IMR-90 (cell line): ENCODE measurements at regions not wholly inside any gene's neighbourhood (a gene's known extent, or its start where the extent isn't known, plus 50 kb on each side); places are given as distances from the start of the nearest gene placed in this dataset.

Experiments used
- ATAC-seq: fragments of 200-7000 bp; cut with Tn5 transposase; 2 replicates; pipeline ENCODE4 v1.9.1; 2020; ENCODE audit warnings: low read depth, mild to moderate bottlenecking, moderate library complexity
- BruUV-seq: library from RNA; stranded (reverse); fragments of 400-500 nt; replicated peaks from 2 replicates; lab custom pipeline; 2021; lab: Mats Ljungman, UMichigan
- CTCF ChIA-PET: fragments of 300-600 bp; formaldehyde crosslinking; extraction: SDS; loops from one replicate; lab custom pipeline; 2021; ENCODE audit warnings: antibody characterized with exemption; lab: Yijun Ruan, JAX
- POLR2A ChIA-PET: fragments of 300-600 bp; sonication (Branson Sonifier 250); formaldehyde crosslinking; loops from one replicate; lab custom pipeline; 2022; ENCODE audit warnings: antibody characterized with exemption; ENCODE audit not compliant: unreplicated experiment; lab: Charles Lee
- DNase-seq: peaks from one replicate; pipeline ENCODE4 v3.0.0; 2013
- H2AFZ ChIP-seq: replicated peaks from 2 replicates; pipeline ENCODE3; 2013; ENCODE audit warnings: low read length, mild to moderate bottlenecking; ENCODE audit not compliant: poor library complexity
- H2AK5ac ChIP-seq: 2 replicates; pipeline ENCODE4 v1.6.1; 2013; ENCODE audit warnings: low read depth, low read length, inconsistent platforms
- H2AK9ac ChIP-seq: replicated peaks from 2 replicates; pipeline ENCODE3; 2013; ENCODE audit warnings: mild to moderate bottlenecking, low read depth, low read length, moderate library complexity; ENCODE audit not compliant: poor library complexity
- H2BK120ac ChIP-seq: 2 replicates; pipeline ENCODE4 v1.6.1; 2013; ENCODE audit warnings: low read depth, low read length, inconsistent platforms
- H2BK15ac ChIP-seq: 3 replicates; pipeline ENCODE4 v1.6.1; 2013; ENCODE audit warnings: low read depth, low read length, inconsistent platforms
- H2BK20ac ChIP-seq: 2 replicates; pipeline ENCODE4 v1.6.1; 2013; ENCODE audit warnings: low read depth, mild to moderate bottlenecking, inconsistent platforms, low read length, moderate library complexity
- H2BK5ac ChIP-seq: 2 replicates; pipeline ENCODE4 v1.6.1; 2013; ENCODE audit warnings: mild to moderate bottlenecking, low read depth, low read length, inconsistent platforms; ENCODE audit not compliant: poor library complexity, severe bottlenecking
- H3K14ac ChIP-seq: replicated peaks from 2 replicates; pipeline ENCODE4 v1.6.1; 2013; ENCODE audit warnings: low read depth, low read length, inconsistent platforms
- H3K18ac ChIP-seq: 2 replicates; pipeline ENCODE4 v1.6.1; 2013; ENCODE audit warnings: low read depth, low read length, control low read depth
- H3K23ac ChIP-seq: 2 replicates; pipeline ENCODE4 v1.6.1; 2013; ENCODE audit warnings: low read depth, low read length, inconsistent platforms
- H3K27ac ChIP-seq: 2 replicates; pipeline ENCODE4 v1.5.1; 2013; ENCODE audit warnings: mild to moderate bottlenecking, control low read depth, low read length; ENCODE audit not compliant: insufficient read depth
- H3K27me3 ChIP-seq: 2 replicates; pipeline ENCODE4 v1.6.1; 2013; ENCODE audit warnings: low read length; ENCODE audit not compliant: control insufficient read depth, insufficient read depth
- H3K36me3 ChIP-seq: 2 replicates; pipeline ENCODE4 v1.6.1; 2013; ENCODE audit warnings: low read length, mixed read lengths; ENCODE audit not compliant: control insufficient read depth, insufficient read depth
- H3K4ac ChIP-seq: 2 replicates; pipeline ENCODE4 v1.6.1; 2013; ENCODE audit warnings: low read depth, low read length, inconsistent platforms
- H3K4me1 ChIP-seq: 2 replicates; pipeline ENCODE4 v1.6.1; 2013; ENCODE audit warnings: low read length, mixed read lengths; ENCODE audit not compliant: control insufficient read depth, insufficient read depth
- H3K4me2 ChIP-seq: 2 replicates; pipeline ENCODE4 v1.6.1; 2013; ENCODE audit warnings: low read depth, mild to moderate bottlenecking, control low read depth, low read length, moderate library complexity
- H3K4me3 ChIP-seq: 2 replicates; pipeline ENCODE4 v1.5.1; 2013; ENCODE audit warnings: low read depth, mild to moderate bottlenecking, control low read depth, low read length, moderate library complexity; ENCODE audit not compliant: insufficient read depth
- H3K56ac ChIP-seq: 2 replicates; pipeline ENCODE4 v1.6.1; 2013; ENCODE audit warnings: low read length, inconsistent platforms; ENCODE audit not compliant: insufficient read depth; ENCODE audit errors: extremely low read depth
- H3K79me1 ChIP-seq, 2 experiments: 2 replicates each; pipeline ENCODE4 v1.6.1; 2013; ENCODE audit warnings: low read length in 2 of 2, inconsistent platforms in 1 of 2, low read depth in 1 of 2
- H3K9ac ChIP-seq: 2 replicates; pipeline ENCODE4 v1.6.1; 2013; ENCODE audit warnings: low read depth, low read length, control low read depth
- H3K9me1 ChIP-seq: 2 replicates; pipeline ENCODE4 v1.6.1; 2013; ENCODE audit warnings: low read length, inconsistent platforms; ENCODE audit not compliant: insufficient read depth
- H3K9me3 ChIP-seq: 2 replicates; pipeline ENCODE4 v1.6.1; 2013; ENCODE audit warnings: low read length; ENCODE audit not compliant: control insufficient read depth, insufficient read depth
- H4K20me1 ChIP-seq: 2 replicates; pipeline ENCODE4 v1.6.1; 2013; ENCODE audit warnings: low read length, inconsistent platforms; ENCODE audit not compliant: insufficient read depth
- H4K5ac ChIP-seq: 2 replicates; pipeline ENCODE4 v1.6.1; 2013; ENCODE audit warnings: mild to moderate bottlenecking, low read depth, low read length, control low read depth
- H4K8ac ChIP-seq, 2 experiments: 2 replicates each; pipeline ENCODE4 v1.6.1; 2013; ENCODE audit warnings: low read depth in 2 of 2, low read length in 2 of 2, control low read depth in 1 of 2, inconsistent platforms in 1 of 2
- H4K91ac ChIP-seq: 2 replicates; pipeline ENCODE4 v1.6.1; 2013; ENCODE audit warnings: low read depth, low read length, inconsistent platforms; ENCODE audit not compliant: insufficient read depth
- BHLHE40 ChIP-seq: fragments of 150-350 bp; IDR thresholded peaks from 2 replicates; pipeline ENCODE4 v1.6.1; 2016; ENCODE audit warnings: mild to moderate bottlenecking, low read depth, low read length
- MXI1 ChIP-seq: IDR thresholded peaks from 2 replicates; pipeline ENCODE4 v1.6.1; 2012; ENCODE audit warnings: low read depth, mild to moderate bottlenecking, low read length, moderate library complexity, borderline replicate concordance
- WGBS, 2 experiments: methylation state at CpG; one replicate each; pipeline versions ENCODE4 v1.1.5 to v1.1.7; 2013; ENCODE audit warnings: missing lambda C conversion rate in 2 of 2; ENCODE audit not compliant: insufficient read length in 1 of 2; ENCODE audit errors: extremely low coverage in 2 of 2; 5-methylcytosine and 5-hydroxymethylcytosine counted together
- dilution Hi-C: fragments of 300-500 bp; cut with HindIII; formaldehyde crosslinking; loops from one replicate; pipeline ENCODE4 v1.14.3; 2018; ENCODE audit warnings: low sequenced_read_pairs; ENCODE audit not compliant: unreplicated experiment
- in situ Hi-C: fragments of 300-500 bp; cut with MboI; formaldehyde crosslinking; loops from 3 replicates; pipeline ENCODE4 v1.14.3; 2019; ENCODE audit warnings: low sequenced_read_pairs, inconsistent platforms, mixed read lengths
- intact Hi-C: fragments of 100-400 bp; cut with micrococcal nuclease; formaldehyde crosslinking; loops from 2 replicates; pipeline ENCODE4 v1.10.0; 2022
- TF ChIP-seq, protein P1 (sequence below): conservative IDR thresholded peaks from 2 replicates; pipeline ENCODE4 v1.5.1; 2012; ENCODE audit warnings: mild to moderate bottlenecking, low read depth, low read length, improper control_type of control experiment

DNA sequence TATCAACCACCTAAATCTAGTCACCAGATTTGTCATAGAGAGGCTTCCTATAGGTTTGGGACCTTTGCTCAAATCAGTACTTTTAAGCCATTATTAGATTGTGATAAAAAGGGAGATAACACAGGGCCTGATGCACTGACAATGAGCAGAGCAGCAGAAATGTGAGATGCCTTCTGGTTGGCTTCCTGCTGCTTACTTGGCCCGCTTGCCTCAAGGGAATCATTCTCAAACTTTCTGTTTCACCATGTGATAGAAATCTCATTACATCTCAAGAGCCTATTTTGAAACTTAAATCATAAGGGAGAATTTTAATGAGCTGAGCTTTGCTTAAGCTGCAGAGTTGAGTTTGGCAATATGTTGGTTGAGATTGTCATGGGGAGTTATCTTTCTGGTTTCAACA, 606.0 kb downstream of the DHX35 start:
- no peak overlapping the region for H3K27ac ChIP-seq
- H3K9me3 ChIP-seq = 0 out of 2 replicates have a peak, but pooled peaks cover 1% of the 10 kb centered on the region
- no peaks in the 10 kb centered on the region for H4K20me1 ChIP-seq
- no peak overlapping the region for H2AK5ac ChIP-seq
- ATAC-seq = no peak
- no peak overlapping the region for H2BK15ac ChIP-seq
- no peak overlapping the region for H2AK9ac ChIP-seq
- H3K36me3 ChIP-seq = no peaks in the 10 kb centered on the region
- no peak overlapping the region for H2BK20ac ChIP-seq
- no peak overlapping the region for H4K5ac ChIP-seq
- no peak overlapping the region for H3K4me2 ChIP-seq
- H3K4ac ChIP-seq = no peak overlapping the region
- no peak overlapping the region for H3K9ac ChIP-seq
- CTCF ChIA-PET = no interaction called here
- H3K18ac ChIP-seq = no peak overlapping the region
- no peak overlapping the region for H3K23ac ChIP-seq
- no peak overlapping the region for H3K56ac ChIP-seq
- no TSS peak for BruUV-seq
- no peaks in the 10 kb centered on the region for H3K27me3 ChIP-seq
- no peaks in the 10 kb centered on the region for H3K79me1 ChIP-seq
- POLR2A ChIA-PET = no interaction called here
- H3K14ac ChIP-seq = no peak overlapping the region
- H2BK120ac ChIP-seq = no peak overlapping the region
- TF ChIP-seq BHLHE40 (no peak), MXI1 (no peak)
- TF ChIP-seq, protein P1, sequence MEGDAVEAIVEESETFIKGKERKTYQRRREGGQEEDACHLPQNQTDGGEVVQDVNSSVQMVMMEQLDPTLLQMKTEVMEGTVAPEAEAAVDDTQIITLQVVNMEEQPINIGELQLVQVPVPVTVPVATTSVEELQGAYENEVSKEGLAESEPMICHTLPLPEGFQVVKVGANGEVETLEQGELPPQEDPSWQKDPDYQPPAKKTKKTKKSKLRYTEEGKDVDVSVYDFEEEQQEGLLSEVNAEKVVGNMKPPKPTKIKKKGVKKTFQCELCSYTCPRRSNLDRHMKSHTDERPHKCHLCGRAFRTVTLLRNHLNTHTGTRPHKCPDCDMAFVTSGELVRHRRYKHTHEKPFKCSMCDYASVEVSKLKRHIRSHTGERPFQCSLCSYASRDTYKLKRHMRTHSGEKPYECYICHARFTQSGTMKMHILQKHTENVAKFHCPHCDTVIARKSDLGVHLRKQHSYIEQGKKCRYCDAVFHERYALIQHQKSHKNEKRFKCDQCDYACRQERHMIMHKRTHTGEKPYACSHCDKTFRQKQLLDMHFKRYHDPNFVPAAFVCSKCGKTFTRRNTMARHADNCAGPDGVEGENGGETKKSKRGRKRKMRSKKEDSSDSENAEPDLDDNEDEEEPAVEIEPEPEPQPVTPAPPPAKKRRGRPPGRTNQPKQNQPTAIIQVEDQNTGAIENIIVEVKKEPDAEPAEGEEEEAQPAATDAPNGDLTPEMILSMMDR = no peak
- H4K91ac ChIP-seq = no peak overlapping the region
- no peaks in the 10 kb centered on the region for H3K9me1 ChIP-seq
- H2AFZ ChIP-seq = no peak overlapping the region
- no peak overlapping the region for H4K8ac ChIP-seq
- no CpG with 5 or more reads among the region's 1 CpG for WGBS, 2 experiments
- H3K4me3 ChIP-seq = no peak overlapping the region
- dilution Hi-C loops = no loop called here
- in situ Hi-C loops = no loop called here
- no peak overlapping the region for H2BK5ac ChIP-seq
- H3K4me1 ChIP-seq = no peaks in the 10 kb centered on the region
- no peak for DNase-seq
- intact Hi-C loops = no loop called here
